ENCODE measurements at regions not wholly inside any gene's neighbourhood (a gene's known extent, or its start where the extent isn't known, plus 50 kb on each side); places are given as distances from the start of the nearest gene placed in this dataset.
"Not testable (repeated sequence)": the region's sequence is repeated elsewhere in the genome, so short reads cannot be mapped to it uniquely, and the experiment has no call there.

- no peak for ATAC-seq
Observed at GRCh38 chr2:226573158-226573557, 226.5 kb downstream of the IRS1 start.

GRCh38 chr2:226564667-226565066 lies 235.0 kb downstream of the IRS1 start:
- peak; percentile 80 for ATAC-seq

GRCh38 chr2:226561962-226562361 lies 237.7 kb downstream of the IRS1 start:
- peak; percentile 69 for ATAC-seq

GRCh38 chr2:226560325-226560724 lies 239.3 kb downstream of the IRS1 start:
- ATAC-seq, result no peak

GRCh38 chr2:226559536-226559935 lies 240.1 kb downstream of the IRS1 start:
- no peak for ATAC-seq

- ATAC-seq, result no peak
Observed at GRCh38 chr2:226558418-226558817, 241.2 kb downstream of the IRS1 start.

- no peak for ATAC-seq
Observed at GRCh38 chr2:226556050-226556449, 243.6 kb downstream of the IRS1 start.

- no peak for ATAC-seq
Observed at GRCh38 chr2:226554701-226555100, 244.9 kb downstream of the IRS1 start.

- ATAC-seq, result no peak
Observed at GRCh38 chr2:226553333-226553732, 246.3 kb downstream of the IRS1 start.

- no peak for ATAC-seq
Observed at GRCh38 chr2:226552571-226553285, 246.9 kb downstream of the IRS1 start.

- ATAC-seq, result no peak
Observed at GRCh38 chr2:226551522-226552250, 247.9 kb downstream of the IRS1 start.

GRCh38 chr2:226550801-226551200 lies 248.8 kb downstream of the IRS1 start:
- no peak for ATAC-seq

GRCh38 chr2:226548732-226549131 lies 250.9 kb downstream of the IRS1 start:
- ATAC-seq, result no peak

GRCh38 chr2:226544596-226545210 lies 254.9 kb downstream of the IRS1 start:
- no peak for ATAC-seq

GRCh38 chr2:226540204-226540994 lies 259.2 kb downstream of the IRS1 start:
- ATAC-seq, result no peak

GRCh38 chr2:226536410-226536809 lies 263.2 kb downstream of the IRS1 start:
- ATAC-seq, result no peak

GRCh38 chr2:226532976-226533375 lies 266.6 kb downstream of the IRS1 start:
- ATAC-seq, result not testable (repeated sequence)

GRCh38 chr2:226531061-226531810 lies 268.4 kb downstream of the IRS1 start:
- no peak for ATAC-seq

- ATAC-seq, result no peak
Observed at GRCh38 chr2:226529556-226529955, 270.1 kb downstream of the IRS1 start.

- ATAC-seq, result no peak
Observed at GRCh38 chr2:226526716-226527115, 272.9 kb downstream of the IRS1 start.

- ATAC-seq, result no peak
Observed at GRCh38 chr2:226524381-226524843, 275.2 kb downstream of the IRS1 start.

- ATAC-seq, result no peak
Observed at GRCh38 chr2:226520723-226521122, 278.9 kb downstream of the IRS1 start.

All from esophagus mucosa (tissue), 1 donor.